Hepatocyte (in vitro differentiated cells): ENCODE measurements at regions not wholly inside any gene's neighbourhood (a gene's known extent, or its start where the extent isn't known, plus 50 kb on each side); places are given as distances from the start of the nearest gene placed in this dataset.

Experiments
- EZH2 ChIP-seq: fragments of 200-600 bp; sonication (generic); IDR thresholded peaks from 2 replicates; pipeline ENCODE4 v1.6.1; 2016; ENCODE audit warnings: antibody characterized with exemption, mild to moderate bottlenecking, borderline replicate concordance
- EZH2phosphoT487 ChIP-seq: fragments of 200-600 bp; sonication (generic); IDR thresholded peaks from one replicate; pipeline ENCODE4 v1.6.1; 2018; ENCODE audit warnings: antibody characterized with exemption, mild to moderate bottlenecking, low read depth, moderate library complexity; ENCODE audit not compliant: unreplicated experiment, severe bottlenecking
- TF ChIP-seq, protein P1 (sequence below): fragments of 200-600 bp; sonication (generic); IDR thresholded peaks from 2 replicates; pipeline ENCODE4 v1.5.1; 2016; ENCODE audit warnings: antibody characterized with exemption, mild to moderate bottlenecking; ENCODE audit not compliant: poor library complexity

DNA sequence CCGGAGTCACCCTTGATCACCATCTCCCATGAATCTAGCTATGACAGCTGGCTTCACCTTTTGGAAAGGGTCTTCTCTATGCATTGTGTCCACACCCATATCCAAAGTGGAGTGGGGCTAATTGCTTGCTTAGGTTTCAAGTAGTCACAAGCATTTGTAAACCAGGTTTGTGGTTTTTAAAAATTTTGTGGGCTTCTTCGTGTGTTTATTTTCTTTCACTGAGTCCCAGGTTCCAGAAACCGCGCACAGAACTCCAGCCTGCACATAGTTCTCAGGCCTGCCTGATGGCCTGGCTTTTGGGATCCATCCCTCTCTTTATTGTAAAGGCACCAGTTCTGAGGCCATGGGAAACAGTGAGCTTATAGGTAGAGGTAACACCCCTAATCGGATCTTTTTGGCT lies 70.2 kb upstream of the TLR3 start:
- TF ChIP-seq, protein P1, sequence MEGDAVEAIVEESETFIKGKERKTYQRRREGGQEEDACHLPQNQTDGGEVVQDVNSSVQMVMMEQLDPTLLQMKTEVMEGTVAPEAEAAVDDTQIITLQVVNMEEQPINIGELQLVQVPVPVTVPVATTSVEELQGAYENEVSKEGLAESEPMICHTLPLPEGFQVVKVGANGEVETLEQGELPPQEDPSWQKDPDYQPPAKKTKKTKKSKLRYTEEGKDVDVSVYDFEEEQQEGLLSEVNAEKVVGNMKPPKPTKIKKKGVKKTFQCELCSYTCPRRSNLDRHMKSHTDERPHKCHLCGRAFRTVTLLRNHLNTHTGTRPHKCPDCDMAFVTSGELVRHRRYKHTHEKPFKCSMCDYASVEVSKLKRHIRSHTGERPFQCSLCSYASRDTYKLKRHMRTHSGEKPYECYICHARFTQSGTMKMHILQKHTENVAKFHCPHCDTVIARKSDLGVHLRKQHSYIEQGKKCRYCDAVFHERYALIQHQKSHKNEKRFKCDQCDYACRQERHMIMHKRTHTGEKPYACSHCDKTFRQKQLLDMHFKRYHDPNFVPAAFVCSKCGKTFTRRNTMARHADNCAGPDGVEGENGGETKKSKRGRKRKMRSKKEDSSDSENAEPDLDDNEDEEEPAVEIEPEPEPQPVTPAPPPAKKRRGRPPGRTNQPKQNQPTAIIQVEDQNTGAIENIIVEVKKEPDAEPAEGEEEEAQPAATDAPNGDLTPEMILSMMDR = no peak
- TF ChIP-seq EZH2phosphoT487 (no peak), EZH2 (no peak)
